ENCODE measurements at regions not wholly inside any gene's neighbourhood (a gene's known extent, or its start where the extent isn't known, plus 50 kb on each side); places are given as distances from the start of the nearest gene placed in this dataset.

DNA sequence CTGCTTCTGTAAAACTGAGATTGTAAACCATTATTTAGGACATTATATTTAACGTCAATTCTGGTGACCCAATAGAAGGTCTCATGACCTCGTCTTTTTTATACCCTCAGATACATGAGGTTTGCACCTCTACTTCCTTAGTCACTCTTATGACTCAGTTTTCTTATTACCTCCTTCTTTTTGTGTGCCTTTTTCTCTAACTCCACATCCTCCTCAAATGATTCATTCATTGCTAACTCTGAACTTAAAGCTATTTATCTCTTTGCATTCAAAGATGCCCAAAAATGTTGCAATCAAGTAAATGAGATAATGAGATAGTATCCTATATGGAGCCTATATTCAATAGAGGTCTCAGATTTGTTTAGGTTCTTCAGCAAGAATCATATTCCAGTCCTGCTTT, 121.0 kb upstream of the KYNU start:
- no peak for TF ChIP-seq GATA3 (IDR thresholded peaks at IDR 0.05; ENCODE audit: low read depth, low read length)
- TF ChIP-seq GATA2 (IDR thresholded peaks at IDR 0.05; ENCODE audit: low read depth, low read length) = no peak
